IMR-90 (cell line): ENCODE measurements at regions not wholly inside any gene's neighbourhood (a gene's known extent, or its start where the extent isn't known, plus 50 kb on each side); places are given as distances from the start of the nearest gene placed in this dataset.

Experiments
- ATAC-seq: fragments of 200-7000 bp; cut with Tn5 transposase; 2 replicates; pipeline ENCODE4 v1.9.1; 2020; ENCODE audit warnings: low read depth, mild to moderate bottlenecking, moderate library complexity
- BruUV-seq: library from RNA; stranded (reverse); fragments of 400-500 nt; replicated peaks from 2 replicates; lab custom pipeline; 2021; lab: Mats Ljungman, UMichigan
- CTCF ChIA-PET: fragments of 300-600 bp; formaldehyde crosslinking; extraction: SDS; loops from one replicate; lab custom pipeline; 2021; ENCODE audit warnings: antibody characterized with exemption; lab: Yijun Ruan, JAX
- POLR2A ChIA-PET: fragments of 300-600 bp; sonication (Branson Sonifier 250); formaldehyde crosslinking; loops from one replicate; lab custom pipeline; 2022; ENCODE audit warnings: antibody characterized with exemption; ENCODE audit not compliant: unreplicated experiment; lab: Charles Lee
- DNase-seq: peaks from one replicate; pipeline ENCODE4 v3.0.0; 2013
- H2AFZ ChIP-seq: replicated peaks from 2 replicates; pipeline ENCODE3; 2013; ENCODE audit warnings: low read length, mild to moderate bottlenecking; ENCODE audit not compliant: poor library complexity
- H2AK5ac ChIP-seq: 2 replicates; pipeline ENCODE4 v1.6.1; 2013; ENCODE audit warnings: low read depth, low read length, inconsistent platforms
- H2AK9ac ChIP-seq: replicated peaks from 2 replicates; pipeline ENCODE3; 2013; ENCODE audit warnings: mild to moderate bottlenecking, low read depth, low read length, moderate library complexity; ENCODE audit not compliant: poor library complexity
- H2BK120ac ChIP-seq: 2 replicates; pipeline ENCODE4 v1.6.1; 2013; ENCODE audit warnings: low read depth, low read length, inconsistent platforms
- H2BK15ac ChIP-seq: 3 replicates; pipeline ENCODE4 v1.6.1; 2013; ENCODE audit warnings: low read depth, low read length, inconsistent platforms
- H2BK20ac ChIP-seq: 2 replicates; pipeline ENCODE4 v1.6.1; 2013; ENCODE audit warnings: low read depth, mild to moderate bottlenecking, inconsistent platforms, low read length, moderate library complexity
- H2BK5ac ChIP-seq: 2 replicates; pipeline ENCODE4 v1.6.1; 2013; ENCODE audit warnings: mild to moderate bottlenecking, low read depth, low read length, inconsistent platforms; ENCODE audit not compliant: poor library complexity, severe bottlenecking
- H3K14ac ChIP-seq: replicated peaks from 2 replicates; pipeline ENCODE4 v1.6.1; 2013; ENCODE audit warnings: low read depth, low read length, inconsistent platforms
- H3K18ac ChIP-seq: 2 replicates; pipeline ENCODE4 v1.6.1; 2013; ENCODE audit warnings: low read depth, low read length, control low read depth
- H3K23ac ChIP-seq: 2 replicates; pipeline ENCODE4 v1.6.1; 2013; ENCODE audit warnings: low read depth, low read length, inconsistent platforms
- H3K27ac ChIP-seq: 2 replicates; pipeline ENCODE4 v1.5.1; 2013; ENCODE audit warnings: mild to moderate bottlenecking, control low read depth, low read length; ENCODE audit not compliant: insufficient read depth
- H3K27me3 ChIP-seq: 2 replicates; pipeline ENCODE4 v1.6.1; 2013; ENCODE audit warnings: low read length; ENCODE audit not compliant: control insufficient read depth, insufficient read depth
- H3K36me3 ChIP-seq: 2 replicates; pipeline ENCODE4 v1.6.1; 2013; ENCODE audit warnings: low read length, mixed read lengths; ENCODE audit not compliant: control insufficient read depth, insufficient read depth
- H3K4ac ChIP-seq: 2 replicates; pipeline ENCODE4 v1.6.1; 2013; ENCODE audit warnings: low read depth, low read length, inconsistent platforms
- H3K4me1 ChIP-seq: 2 replicates; pipeline ENCODE4 v1.6.1; 2013; ENCODE audit warnings: low read length, mixed read lengths; ENCODE audit not compliant: control insufficient read depth, insufficient read depth
- H3K4me2 ChIP-seq: 2 replicates; pipeline ENCODE4 v1.6.1; 2013; ENCODE audit warnings: low read depth, mild to moderate bottlenecking, control low read depth, low read length, moderate library complexity
- H3K4me3 ChIP-seq: 2 replicates; pipeline ENCODE4 v1.5.1; 2013; ENCODE audit warnings: low read depth, mild to moderate bottlenecking, control low read depth, low read length, moderate library complexity; ENCODE audit not compliant: insufficient read depth
- H3K56ac ChIP-seq: 2 replicates; pipeline ENCODE4 v1.6.1; 2013; ENCODE audit warnings: low read length, inconsistent platforms; ENCODE audit not compliant: insufficient read depth; ENCODE audit errors: extremely low read depth
- H3K79me1 ChIP-seq, 2 experiments: 2 replicates each; pipeline ENCODE4 v1.6.1; 2013; ENCODE audit warnings: low read length in 2 of 2, inconsistent platforms in 1 of 2, low read depth in 1 of 2
- H3K9ac ChIP-seq: 2 replicates; pipeline ENCODE4 v1.6.1; 2013; ENCODE audit warnings: low read depth, low read length, control low read depth
- H3K9me1 ChIP-seq: 2 replicates; pipeline ENCODE4 v1.6.1; 2013; ENCODE audit warnings: low read length, inconsistent platforms; ENCODE audit not compliant: insufficient read depth
- H3K9me3 ChIP-seq: 2 replicates; pipeline ENCODE4 v1.6.1; 2013; ENCODE audit warnings: low read length; ENCODE audit not compliant: control insufficient read depth, insufficient read depth
- H4K20me1 ChIP-seq: 2 replicates; pipeline ENCODE4 v1.6.1; 2013; ENCODE audit warnings: low read length, inconsistent platforms; ENCODE audit not compliant: insufficient read depth
- H4K5ac ChIP-seq: 2 replicates; pipeline ENCODE4 v1.6.1; 2013; ENCODE audit warnings: mild to moderate bottlenecking, low read depth, low read length, control low read depth
- H4K8ac ChIP-seq, 2 experiments: 2 replicates each; pipeline ENCODE4 v1.6.1; 2013; ENCODE audit warnings: low read depth in 2 of 2, low read length in 2 of 2, control low read depth in 1 of 2, inconsistent platforms in 1 of 2
- H4K91ac ChIP-seq: 2 replicates; pipeline ENCODE4 v1.6.1; 2013; ENCODE audit warnings: low read depth, low read length, inconsistent platforms; ENCODE audit not compliant: insufficient read depth
- CTCF ChIP-seq: conservative IDR thresholded peaks from 2 replicates; pipeline ENCODE4 v1.5.1; 2012; ENCODE audit warnings: mild to moderate bottlenecking, low read depth, low read length, improper control_type of control experiment
- ELK1 ChIP-seq: fragments of 150-350 bp; IDR thresholded peaks from 2 replicates; pipeline ENCODE4 v1.6.1; 2016; ENCODE audit warnings: low read depth, mild to moderate bottlenecking, low read length, moderate library complexity, borderline replicate concordance
- WGBS, 2 experiments: methylation state at CpG; one replicate each; pipeline versions ENCODE4 v1.1.5 to v1.1.7; 2013; ENCODE audit warnings: missing lambda C conversion rate in 2 of 2; ENCODE audit not compliant: insufficient read length in 1 of 2; ENCODE audit errors: extremely low coverage in 2 of 2; 5-methylcytosine and 5-hydroxymethylcytosine counted together
- dilution Hi-C: fragments of 300-500 bp; cut with HindIII; formaldehyde crosslinking; loops from one replicate; pipeline ENCODE4 v1.14.3; 2018; ENCODE audit warnings: low sequenced_read_pairs; ENCODE audit not compliant: unreplicated experiment
- in situ Hi-C: fragments of 300-500 bp; cut with MboI; formaldehyde crosslinking; loops from 3 replicates; pipeline ENCODE4 v1.14.3; 2019; ENCODE audit warnings: low sequenced_read_pairs, inconsistent platforms, mixed read lengths
- intact Hi-C: fragments of 100-400 bp; cut with micrococcal nuclease; formaldehyde crosslinking; loops from 2 replicates; pipeline ENCODE4 v1.10.0; 2022

GRCh38 chr18:77899972-77900754 lies 650.5 kb downstream of the GALR1 start:
- H3K27me3 ChIP-seq: no peaks in the 10 kb centered on the region
- WGBS, 2 experiments: 6% methylated on average over 3 of the region's 64 CpGs; no CpG with 5 or more reads in 1 of the 2 experiments
- CTCF ChIA-PET: no interaction called here
- TF ChIP-seq CTCF: peak; percentile 71
- no peak for TF ChIP-seq ELK1
- H2BK15ac ChIP-seq: no peak overlapping the region
- H2BK120ac ChIP-seq: no peak overlapping the region
- no peaks in the 10 kb centered on the region for H3K4me1 ChIP-seq
- no peak overlapping the region for H4K91ac ChIP-seq
- no peaks in the 10 kb centered on the region for H3K9me1 ChIP-seq
- ATAC-seq (peak; percentile 66; the same call in 1 of the 2 replicates), DNase-seq (no peak)
- H3K4me2 ChIP-seq: no peak overlapping the region
- H3K18ac ChIP-seq: no peak overlapping the region
- H2AK5ac ChIP-seq: no peak overlapping the region
- no peak overlapping the region for H3K4me3 ChIP-seq
- no peaks in the 10 kb centered on the region for H3K79me1 ChIP-seq
- no peak overlapping the region for H2BK20ac ChIP-seq
- H4K5ac ChIP-seq: no peak overlapping the region
- no peak overlapping the region for H3K27ac ChIP-seq
- H3K9ac ChIP-seq: no peak overlapping the region
- no peaks in the 10 kb centered on the region for H3K36me3 ChIP-seq
- no peak overlapping the region for H4K8ac ChIP-seq
- peaks cover 14% of the 10 kb centered on the region for H3K9me3 ChIP-seq
- no peak overlapping the region for H2AK9ac ChIP-seq
- H3K23ac ChIP-seq: no peak overlapping the region
- no peak overlapping the region for H3K14ac ChIP-seq
- peak overlapping the region; percentile 43 for H2AFZ ChIP-seq
- intact Hi-C loops: no loop called here
- no peak overlapping the region for H2BK5ac ChIP-seq
- in situ Hi-C loops: no loop called here
- no peaks in the 10 kb centered on the region for H4K20me1 ChIP-seq
- no TSS peak for BruUV-seq
- H3K4ac ChIP-seq: no peak overlapping the region
- POLR2A ChIA-PET: no interaction called here
- H3K56ac ChIP-seq: no peak overlapping the region
- dilution Hi-C loops: no loop called here
